Adrenal gland (tissue), 5 donors: ENCODE measurements at regions not wholly inside any gene's neighbourhood (a gene's known extent, or its start where the extent isn't known, plus 50 kb on each side); places are given as distances from the start of the nearest gene placed in this dataset.

Source experiments
- POLR2A ChIP-seq, 2 donors: fragments of 450-650 bp; IDR thresholded peaks; one replicate each; pipeline ENCODE4 v1.6.1; 2017; ENCODE audit warnings: antibody characterized with exemption in 2 of 2, mild to moderate bottlenecking in 2 of 2, moderate library complexity in 1 of 2
- TF ChIP-seq, protein P1 (sequence below), 6 experiments: fragments of 450-650 bp in 4 of 6; fragments of 200-600 bp in 2 of 6; sonication (generic) in 1 of 6; IDR thresholded peaks; 1 replicate in 5 of 6; 2 replicates in 1 of 6; pipeline versions ENCODE4 v1.5.1 to v1.8.0; 2016 to 2021; ENCODE audit warnings: antibody characterized with exemption in 6 of 6, mild to moderate bottlenecking in 2 of 6, moderate library complexity in 1 of 6
- donor health status: DM: no; HTN: no; CAD: no.

DNA sequence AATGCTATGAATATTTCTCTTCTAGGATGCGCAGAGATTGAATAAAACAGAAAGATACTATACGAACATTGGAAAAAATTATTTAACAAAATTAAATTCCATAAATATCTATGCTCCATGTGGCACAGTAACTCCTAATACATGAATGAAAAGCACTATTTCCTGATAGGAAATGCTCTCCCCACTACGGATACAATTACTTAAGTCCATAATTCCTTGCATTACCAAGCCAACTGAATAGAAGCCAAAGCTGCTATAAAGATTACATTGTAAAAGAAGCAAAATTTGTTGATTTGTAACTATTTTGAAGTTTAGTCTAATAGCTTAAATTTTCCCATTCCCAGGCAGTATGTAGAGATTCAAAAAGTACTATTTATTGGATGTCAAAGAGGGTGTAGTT lies 61.8 kb upstream of the SNX2 start:
- TF ChIP-seq, protein P1, sequence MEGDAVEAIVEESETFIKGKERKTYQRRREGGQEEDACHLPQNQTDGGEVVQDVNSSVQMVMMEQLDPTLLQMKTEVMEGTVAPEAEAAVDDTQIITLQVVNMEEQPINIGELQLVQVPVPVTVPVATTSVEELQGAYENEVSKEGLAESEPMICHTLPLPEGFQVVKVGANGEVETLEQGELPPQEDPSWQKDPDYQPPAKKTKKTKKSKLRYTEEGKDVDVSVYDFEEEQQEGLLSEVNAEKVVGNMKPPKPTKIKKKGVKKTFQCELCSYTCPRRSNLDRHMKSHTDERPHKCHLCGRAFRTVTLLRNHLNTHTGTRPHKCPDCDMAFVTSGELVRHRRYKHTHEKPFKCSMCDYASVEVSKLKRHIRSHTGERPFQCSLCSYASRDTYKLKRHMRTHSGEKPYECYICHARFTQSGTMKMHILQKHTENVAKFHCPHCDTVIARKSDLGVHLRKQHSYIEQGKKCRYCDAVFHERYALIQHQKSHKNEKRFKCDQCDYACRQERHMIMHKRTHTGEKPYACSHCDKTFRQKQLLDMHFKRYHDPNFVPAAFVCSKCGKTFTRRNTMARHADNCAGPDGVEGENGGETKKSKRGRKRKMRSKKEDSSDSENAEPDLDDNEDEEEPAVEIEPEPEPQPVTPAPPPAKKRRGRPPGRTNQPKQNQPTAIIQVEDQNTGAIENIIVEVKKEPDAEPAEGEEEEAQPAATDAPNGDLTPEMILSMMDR (IDR thresholded peaks at IDR 0.05): no peak
- TF ChIP-seq POLR2A (IDR thresholded peaks at IDR 0.05): no peak
